Transverse colon (tissue), 4 donors: ENCODE measurements at regions not wholly inside any gene's neighbourhood (a gene's known extent, or its start where the extent isn't known, plus 50 kb on each side); places are given as distances from the start of the nearest gene placed in this dataset.

ENCODE experiments used
- DNase-seq: peaks from one replicate; pipeline ENCODE4 v3.0.0-alpha.2; 2019
- H3K27ac ChIP-seq, 4 donors: fragments of 200-600 bp; sonication (generic); 2 replicates each; pipeline ENCODE4 v1.5.1; 2016 to 2018; ENCODE audit warnings: inconsistent platforms in 4 of 4
- H3K27me3 ChIP-seq: fragments of 200-600 bp; sonication (generic); 2 replicates; pipeline ENCODE4 v1.5.1; 2017; ENCODE audit warnings: inconsistent platforms
- H3K36me3 ChIP-seq, 4 donors: fragments of 200-600 bp; sonication (generic); 2 replicates each; pipeline ENCODE4 v1.5.1; 2017 to 2019; ENCODE audit warnings: inconsistent platforms in 4 of 4
- H3K4me1 ChIP-seq, 4 donors: fragments of 200-600 bp; sonication (generic); 2 replicates each; pipeline ENCODE4 v1.5.1; 2017 to 2020; ENCODE audit warnings: inconsistent platforms in 4 of 4
- H3K4me3 ChIP-seq, 4 donors: fragments of 200-600 bp; sonication (generic); 1 replicate in 1 of 4; 2 replicates in 3 of 4; pipeline versions ENCODE4 v1.5.1 to v1.6.1; 2017 to 2019; ENCODE audit warnings: inconsistent platforms in 4 of 4
- H3K9me3 ChIP-seq, 2 donors: fragments of 200-600 bp; sonication (generic); 2 replicates each; pipeline ENCODE4 v1.5.1; 2017 to 2019; ENCODE audit warnings: inconsistent platforms in 2 of 2
- EP300 ChIP-seq: sonication (generic); formaldehyde crosslinking; IDR thresholded peaks from one replicate; pipeline ENCODE4 v1.6.1; 2017; ENCODE audit warnings: antibody characterized with exemption, low read depth
- POLR2A ChIP-seq: fragments of 450-650 bp; IDR thresholded peaks from one replicate; pipeline ENCODE4 v1.6.1; 2016; ENCODE audit warnings: antibody characterized with exemption, mild to moderate bottlenecking, moderate library complexity
- POLR2AphosphoS5 ChIP-seq, 3 donors: sonication (generic); formaldehyde crosslinking; IDR thresholded peaks; one replicate each; pipeline ENCODE4 v1.6.1; 2016; ENCODE audit warnings: antibody characterized with exemption in 3 of 3
- WGBS, 2 donors: methylation state at CpG; one replicate each; pipeline ENCODE4 v1.1.5; 2018; ENCODE audit warnings: low coverage in 1 of 2; 5-methylcytosine and 5-hydroxymethylcytosine counted together
- in situ Hi-C, 4 donors: fragments of 200-750 bp; cut with MboI; loops; one replicate each; pipeline versions ENCODE4 v1.15.0 to v1.15.1; 2017; ENCODE audit warnings: low sequenced_read_pairs in 3 of 4, low pct_ligation_motif_present in 1 of 4, low pct_unique_long_range_greater_than_20kb in 1 of 4
- intact Hi-C: fragments of 100-400 bp; cut with DNase I; formaldehyde crosslinking; loops from one replicate; pipeline ENCODE4 v1.15.1; 2023; ENCODE audit warnings: low total_unique reads
- TF ChIP-seq, protein P1 (sequence below), 5 experiments: fragments of 200-600 bp in 3 of 5; fragments of 450-650 bp in 2 of 5; sonication (generic) in 3 of 5; IDR thresholded peaks; 1 replicate in 2 of 5; 2 replicates in 3 of 5; pipeline ENCODE4 v1.5.1; 2016 to 2017; ENCODE audit warnings: antibody characterized with exemption in 5 of 5, inconsistent platforms in 3 of 5, mild to moderate bottlenecking in 2 of 5, moderate library complexity in 1 of 5

DNA sequence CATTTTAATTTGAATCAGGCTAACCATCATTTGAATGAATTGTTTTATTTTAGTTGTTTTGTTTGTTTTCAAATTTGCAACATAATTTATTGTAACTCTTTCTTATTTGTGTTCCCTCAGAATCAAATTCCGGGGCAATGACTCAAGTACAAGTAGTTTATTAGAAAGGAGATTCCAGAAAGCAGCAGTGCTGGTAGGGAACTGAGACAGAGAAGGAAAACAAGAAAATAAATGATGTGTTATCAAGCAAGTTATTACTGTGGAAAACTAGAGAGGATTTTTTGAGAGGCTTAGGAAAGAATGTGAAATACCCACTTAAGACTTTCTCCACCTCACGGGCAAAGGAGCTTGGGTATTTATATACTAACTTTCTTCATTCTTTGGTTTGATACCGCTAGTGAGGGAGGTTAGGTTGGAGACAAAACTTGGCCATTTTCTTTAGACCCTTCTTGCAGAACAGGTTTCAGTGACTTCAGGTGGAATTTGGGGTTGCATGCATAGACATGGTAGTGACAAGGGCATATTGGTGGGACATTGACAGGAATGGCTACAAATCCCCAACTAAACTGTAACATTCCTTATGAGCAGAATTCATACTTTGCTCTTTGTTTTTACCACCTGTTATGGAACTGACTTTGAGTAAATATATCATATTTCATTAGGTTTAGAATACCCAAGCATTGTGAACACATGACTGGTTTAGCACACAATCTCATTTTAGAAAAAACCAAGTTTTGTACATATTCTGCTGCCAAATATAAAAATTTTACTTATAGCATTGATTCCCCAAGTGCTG, 254.3 kb downstream of the ZBBX start:
- TF ChIP-seq POLR2A: no peak
- TF ChIP-seq EP300: no peak
- no peak for TF ChIP-seq POLR2AphosphoS5 (IDR thresholded peaks at IDR 0.05)
- TF ChIP-seq, protein P1, sequence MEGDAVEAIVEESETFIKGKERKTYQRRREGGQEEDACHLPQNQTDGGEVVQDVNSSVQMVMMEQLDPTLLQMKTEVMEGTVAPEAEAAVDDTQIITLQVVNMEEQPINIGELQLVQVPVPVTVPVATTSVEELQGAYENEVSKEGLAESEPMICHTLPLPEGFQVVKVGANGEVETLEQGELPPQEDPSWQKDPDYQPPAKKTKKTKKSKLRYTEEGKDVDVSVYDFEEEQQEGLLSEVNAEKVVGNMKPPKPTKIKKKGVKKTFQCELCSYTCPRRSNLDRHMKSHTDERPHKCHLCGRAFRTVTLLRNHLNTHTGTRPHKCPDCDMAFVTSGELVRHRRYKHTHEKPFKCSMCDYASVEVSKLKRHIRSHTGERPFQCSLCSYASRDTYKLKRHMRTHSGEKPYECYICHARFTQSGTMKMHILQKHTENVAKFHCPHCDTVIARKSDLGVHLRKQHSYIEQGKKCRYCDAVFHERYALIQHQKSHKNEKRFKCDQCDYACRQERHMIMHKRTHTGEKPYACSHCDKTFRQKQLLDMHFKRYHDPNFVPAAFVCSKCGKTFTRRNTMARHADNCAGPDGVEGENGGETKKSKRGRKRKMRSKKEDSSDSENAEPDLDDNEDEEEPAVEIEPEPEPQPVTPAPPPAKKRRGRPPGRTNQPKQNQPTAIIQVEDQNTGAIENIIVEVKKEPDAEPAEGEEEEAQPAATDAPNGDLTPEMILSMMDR (IDR thresholded peaks at IDR 0.05): no peak
- 83 to 86% methylated on average over 3 of the region's 3 CpGs for WGBS, 2 donors
- Histone ChIP-seq H3K27me3 (no peaks in the 10 kb centered on the region), H3K36me3 (no peaks in the 10 kb centered on the region), H3K4me1 (no peaks in the 10 kb centered on the region), H3K9me3 (no peaks in the 10 kb centered on the region), H3K4me3 (no peak overlapping the region), H3K27ac (no peak overlapping the region)
- DNase-seq: no peak
- intact Hi-C loops: no loop called here
- in situ Hi-C loops: no loop called here

DNA sequence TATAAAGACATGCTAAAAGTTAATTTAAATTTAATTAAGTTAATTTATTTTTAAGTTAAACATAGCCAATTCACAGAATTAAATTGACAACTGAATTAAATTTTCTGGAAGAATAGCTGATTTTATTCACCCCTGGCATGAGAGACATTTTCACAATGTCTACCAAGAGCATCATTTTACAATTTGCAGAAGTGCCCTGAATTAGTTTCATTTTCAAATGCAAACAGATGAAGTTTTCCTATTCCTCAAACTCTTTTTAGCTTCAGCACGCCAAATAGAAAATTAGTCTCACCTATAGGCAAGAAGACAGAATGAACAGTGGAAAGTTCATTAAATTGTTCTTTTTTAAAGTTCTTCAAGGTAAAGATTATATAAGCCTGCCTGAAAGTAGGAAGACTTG, 259.3 kb downstream of the ZBBX start:
- in situ Hi-C loops: no loop called here
- Histone ChIP-seq H3K4me1 (no peaks in the 10 kb centered on the region), H3K9me3 (no peaks in the 10 kb centered on the region), H3K36me3 (no peaks in the 10 kb centered on the region), H3K27me3 (no peaks in the 10 kb centered on the region), H3K27ac (no peak overlapping the region), H3K4me3 (no peak overlapping the region)
- no peak for DNase-seq
- TF ChIP-seq POLR2AphosphoS5 (IDR thresholded peaks at IDR 0.05) (no peak), EP300 (no peak), POLR2A (no peak)
- TF ChIP-seq, protein P1 (IDR thresholded peaks at IDR 0.05): no peak
- intact Hi-C loops: no loop called here
- 73% methylated on average over 1 of the region's 1 CpG for WGBS, 2 donors

DNA sequence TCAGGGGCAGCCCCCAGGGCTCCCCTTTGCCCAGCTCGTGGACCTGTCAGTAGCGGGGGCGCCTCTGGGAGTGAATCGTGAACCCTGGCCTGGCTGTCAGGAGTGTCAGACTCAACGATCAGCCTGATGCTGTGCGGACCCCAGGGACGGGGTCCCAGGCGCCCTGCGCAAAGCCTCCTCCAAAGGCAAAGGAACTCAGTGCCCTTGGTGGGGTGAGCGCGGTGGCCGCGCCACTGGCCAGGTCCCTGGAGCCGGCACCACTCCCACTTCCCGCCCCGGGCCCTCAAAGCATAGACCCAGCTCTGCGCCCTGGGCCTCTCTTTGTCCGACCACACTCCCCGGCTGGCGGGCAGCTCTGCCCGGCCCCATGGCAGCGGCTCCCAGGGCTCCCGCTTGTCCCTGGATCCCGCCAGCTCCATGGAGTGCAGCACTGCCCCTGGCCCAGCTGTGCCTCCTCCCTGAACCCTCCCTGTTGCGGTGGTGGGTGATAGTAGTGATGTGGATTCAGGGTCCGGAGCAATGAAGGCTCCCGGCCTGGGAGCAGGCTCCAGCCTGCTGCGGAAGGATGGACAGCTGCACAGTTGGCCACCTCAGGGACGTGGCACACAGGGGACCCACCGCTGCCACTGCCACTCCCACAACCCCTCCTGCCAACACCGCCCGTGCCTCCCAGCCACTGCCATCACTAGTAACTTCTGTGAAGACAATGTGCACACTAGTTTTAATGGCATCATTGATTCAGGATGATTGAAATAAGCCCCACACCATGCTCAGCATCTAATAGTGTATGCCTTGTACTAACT, 263.8 kb downstream of the ZBBX start:
- Histone ChIP-seq H3K4me1 (no peaks in the 10 kb centered on the region), H3K36me3 (no peaks in the 10 kb centered on the region), H3K9me3 (no peaks in the 10 kb centered on the region), H3K27me3 (no peaks in the 10 kb centered on the region), H3K27ac (no peak overlapping the region), H3K4me3 (no peak overlapping the region)
- intact Hi-C loops (no loop called here), in situ Hi-C loops (no loop called here)
- DNase-seq: no peak
- 91% methylated on average over 31 of the region's 32 CpGs; no CpG with 5 or more reads in 1 of the 2 donors for WGBS, 2 donors
- no peak for TF ChIP-seq POLR2AphosphoS5 (IDR thresholded peaks at IDR 0.05)
- TF ChIP-seq POLR2A: no peak
- TF ChIP-seq, protein P1 (IDR thresholded peaks at IDR 0.05): no peak
- TF ChIP-seq EP300: no peak

DNA sequence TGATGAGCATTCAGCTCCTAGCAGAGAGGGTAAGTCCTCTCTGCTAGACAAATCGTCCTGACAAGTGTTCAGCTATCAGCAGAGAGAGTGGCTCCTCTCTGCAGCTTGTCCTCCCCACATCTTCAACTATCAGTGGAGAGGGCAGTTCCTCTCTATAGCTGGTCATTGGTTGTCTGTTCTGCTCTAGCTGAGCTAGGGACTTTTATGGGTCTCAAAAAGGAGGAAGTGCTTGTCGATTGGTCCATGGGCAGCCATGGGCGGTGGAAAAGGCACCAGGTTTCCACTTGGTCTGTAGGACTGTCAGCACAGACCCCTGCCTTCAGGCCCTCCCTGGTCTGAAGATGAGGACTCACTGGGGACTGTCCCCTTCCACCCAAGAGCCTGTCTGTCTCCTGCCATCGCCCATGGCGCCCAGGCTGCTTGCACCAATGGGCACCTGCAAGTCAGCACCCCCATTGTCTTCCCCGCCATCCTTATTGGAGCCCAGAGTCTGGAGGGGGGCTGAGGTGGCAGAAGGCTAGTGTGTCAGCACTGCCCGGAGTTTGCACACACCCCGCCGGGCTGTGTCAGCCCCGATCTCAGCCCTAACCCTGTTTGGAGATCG, 264.7 kb downstream of the ZBBX start:
- no peaks in the 10 kb centered on the region for H3K27me3 ChIP-seq
- no peaks in the 10 kb centered on the region for H3K4me1 ChIP-seq
- H3K36me3 ChIP-seq: no peaks in the 10 kb centered on the region
- WGBS, 2 donors: 93% methylated on average over 11 of the region's 11 CpGs; no CpG with 5 or more reads in 1 of the 2 donors
- in situ Hi-C loops (no loop called here), intact Hi-C loops (no loop called here)
- TF ChIP-seq POLR2AphosphoS5 (IDR thresholded peaks at IDR 0.05): no peak
- TF ChIP-seq EP300: no peak
- no peak for TF ChIP-seq POLR2A
- H3K27ac ChIP-seq: no peak overlapping the region
- H3K9me3 ChIP-seq: no peaks in the 10 kb centered on the region
- no peak for DNase-seq
- H3K4me3 ChIP-seq: no peak overlapping the region
